GM12872 (cell line): ENCODE measurements at regions not wholly inside any gene's neighbourhood (a gene's known extent, or its start where the extent isn't known, plus 50 kb on each side); places are given as distances from the start of the nearest gene placed in this dataset.

Experiments
- TF ChIP-seq, protein P1 (sequence below): IDR thresholded peaks from 3 replicates; pipeline ENCODE4 v1.5.1; 2011; ENCODE audit warnings: low read depth, mild to moderate bottlenecking, low read length, moderate library complexity; ENCODE audit not compliant: insufficient read depth

DNA sequence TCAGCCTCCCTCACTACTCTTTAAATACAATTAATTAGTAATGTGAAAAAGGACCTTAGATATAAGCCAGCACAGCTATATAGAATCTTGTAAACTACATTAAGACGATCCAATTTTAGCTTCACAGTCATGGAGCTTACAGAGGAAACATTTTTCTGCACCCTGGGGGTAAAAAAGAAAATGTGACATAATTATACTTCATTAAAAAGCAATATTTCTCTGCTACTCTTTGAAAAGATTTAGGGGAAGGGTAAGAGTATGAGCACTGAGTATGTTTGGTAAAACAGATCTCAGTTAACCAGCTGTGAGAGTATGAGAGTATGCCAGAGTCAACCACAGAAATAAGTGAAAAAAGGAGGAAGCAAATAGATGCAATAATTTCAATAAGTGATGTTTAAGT lies 1415.9 kb downstream of the PLA2G4A start:
- TF ChIP-seq, protein P1, sequence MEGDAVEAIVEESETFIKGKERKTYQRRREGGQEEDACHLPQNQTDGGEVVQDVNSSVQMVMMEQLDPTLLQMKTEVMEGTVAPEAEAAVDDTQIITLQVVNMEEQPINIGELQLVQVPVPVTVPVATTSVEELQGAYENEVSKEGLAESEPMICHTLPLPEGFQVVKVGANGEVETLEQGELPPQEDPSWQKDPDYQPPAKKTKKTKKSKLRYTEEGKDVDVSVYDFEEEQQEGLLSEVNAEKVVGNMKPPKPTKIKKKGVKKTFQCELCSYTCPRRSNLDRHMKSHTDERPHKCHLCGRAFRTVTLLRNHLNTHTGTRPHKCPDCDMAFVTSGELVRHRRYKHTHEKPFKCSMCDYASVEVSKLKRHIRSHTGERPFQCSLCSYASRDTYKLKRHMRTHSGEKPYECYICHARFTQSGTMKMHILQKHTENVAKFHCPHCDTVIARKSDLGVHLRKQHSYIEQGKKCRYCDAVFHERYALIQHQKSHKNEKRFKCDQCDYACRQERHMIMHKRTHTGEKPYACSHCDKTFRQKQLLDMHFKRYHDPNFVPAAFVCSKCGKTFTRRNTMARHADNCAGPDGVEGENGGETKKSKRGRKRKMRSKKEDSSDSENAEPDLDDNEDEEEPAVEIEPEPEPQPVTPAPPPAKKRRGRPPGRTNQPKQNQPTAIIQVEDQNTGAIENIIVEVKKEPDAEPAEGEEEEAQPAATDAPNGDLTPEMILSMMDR, result no peak

- TF ChIP-seq, protein P1, result no peak
Measured at GRCh38 chr1:188247255-188247654, 1418.5 kb downstream of the PLA2G4A start.

GRCh38 chr1:188249811-188250210 lies 1421.1 kb downstream of the PLA2G4A start:
- TF ChIP-seq, protein P1, result no peak

GRCh38 chr1:188251036-188251435 lies 1422.3 kb downstream of the PLA2G4A start:
- TF ChIP-seq, protein P1, result no peak

DNA sequence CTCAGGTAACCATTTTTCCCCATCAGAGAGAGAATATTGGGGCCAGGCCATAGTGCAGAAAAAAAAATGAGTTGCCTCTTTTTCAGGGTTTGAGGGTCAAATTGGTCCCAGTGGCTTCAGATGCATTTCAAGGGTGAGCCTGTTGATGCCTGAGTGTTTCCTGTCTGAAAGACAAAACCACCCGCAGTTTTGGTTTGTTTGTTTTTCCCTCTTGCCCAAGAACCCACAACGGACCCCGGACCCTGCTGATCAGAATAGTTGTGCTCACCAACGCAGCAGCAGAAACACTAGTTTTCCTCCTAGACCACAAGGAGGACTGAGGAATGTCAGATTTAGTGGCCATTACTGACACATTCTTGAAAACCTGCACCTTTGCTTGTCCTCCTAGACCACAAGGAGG lies 1433.1 kb downstream of the PLA2G4A start:
- TF ChIP-seq, protein P1, result no peak

- TF ChIP-seq, protein P1, result no peak
Measured at GRCh38 chr1:188269956-188270355, 1441.2 kb downstream of the PLA2G4A start.

DNA sequence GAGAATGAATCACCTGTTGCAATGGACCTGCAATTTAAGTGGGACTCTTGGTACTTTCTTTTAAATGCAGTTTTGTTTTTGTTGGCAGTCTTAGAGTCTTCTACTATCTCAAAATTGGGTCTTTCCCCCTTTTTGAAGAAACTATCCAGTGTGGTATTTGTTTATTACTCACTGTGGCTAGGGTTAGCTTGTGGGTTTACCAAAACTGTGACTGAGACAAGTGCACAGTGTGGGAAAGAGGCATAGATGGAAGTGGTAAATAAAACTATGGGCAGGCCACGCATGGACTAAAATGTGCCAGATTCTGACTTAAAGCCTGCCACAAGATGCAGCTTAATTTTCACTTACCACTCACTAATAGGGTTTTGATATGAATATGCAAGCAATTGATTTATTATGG lies 1441.7 kb downstream of the PLA2G4A start:
- TF ChIP-seq, protein P1, result no peak

GRCh38 chr1:188277771-188278170 lies 1449.0 kb downstream of the PLA2G4A start:
- TF ChIP-seq, protein P1, result no peak
